Hepatic stellate cell (primary cell): ENCODE measurements at regions not wholly inside any gene's neighbourhood (a gene's known extent, or its start where the extent isn't known, plus 50 kb on each side); places are given as distances from the start of the nearest gene placed in this dataset.

Source experiments
- DNase-seq: peaks from one replicate; pipeline ENCODE4 v3.0.0; 2011; ENCODE audit warnings: low spot score

DNA sequence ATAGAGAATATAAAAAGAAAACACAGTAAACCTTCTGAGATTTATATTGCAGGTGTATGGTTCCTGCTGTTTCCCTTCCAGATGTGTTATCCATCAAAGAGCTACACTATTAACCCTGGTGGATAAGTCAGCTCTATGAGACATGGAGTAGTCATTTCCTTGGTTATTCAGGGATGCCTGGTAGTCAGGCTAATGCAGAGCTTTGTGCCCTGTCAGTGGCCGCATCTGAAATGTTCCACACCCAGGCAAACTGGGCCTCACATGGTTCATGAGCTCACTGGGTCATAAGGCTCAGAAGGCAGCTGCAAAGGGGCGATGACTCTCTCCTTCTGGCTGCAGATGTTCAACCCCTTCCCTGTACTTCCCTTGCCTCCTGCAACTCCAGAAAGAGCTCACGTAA is 473.6 kb downstream of the EPHA7 start:
- DNase-seq, result no peak

DNA sequence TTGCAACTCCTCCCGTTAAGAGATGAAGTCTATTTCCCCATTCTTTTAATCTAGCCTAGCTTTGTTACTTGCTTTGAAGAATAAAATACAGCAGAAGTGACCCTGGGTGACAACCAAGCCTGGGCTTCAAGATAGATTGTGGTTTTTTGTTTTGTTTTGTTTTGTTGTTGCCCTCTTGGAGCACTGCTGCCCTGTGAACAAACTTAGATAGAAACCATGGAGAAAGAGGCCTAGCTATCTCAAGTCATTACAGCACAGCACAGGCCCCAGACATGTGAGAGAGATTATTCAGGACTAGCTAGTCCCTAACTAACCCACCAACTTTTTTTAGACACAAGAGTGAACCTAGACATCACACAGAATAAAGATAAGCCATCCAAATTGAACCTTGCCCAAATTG is 475.2 kb downstream of the EPHA7 start:
- no peak for DNase-seq

DNA sequence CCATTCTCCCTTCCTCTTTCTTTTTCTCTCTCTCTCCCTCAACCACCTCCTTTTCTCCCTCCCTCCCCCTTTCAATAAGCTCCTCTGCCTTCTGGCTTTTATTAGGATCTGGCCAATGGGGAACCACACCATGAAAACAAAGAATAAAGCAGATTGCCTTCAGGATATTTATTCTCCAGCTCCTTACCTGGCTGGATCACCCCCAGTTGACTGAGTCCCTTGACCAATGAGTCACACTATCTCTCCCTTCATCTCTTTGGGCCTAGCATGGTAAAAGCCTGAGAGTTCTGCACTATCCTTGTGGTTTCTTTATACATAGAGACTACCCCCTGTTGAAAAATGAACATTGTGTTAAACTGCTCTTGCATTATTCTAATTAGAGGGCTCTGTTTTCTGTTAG is 476.8 kb downstream of the EPHA7 start:
- DNase-seq, result no peak

DNA sequence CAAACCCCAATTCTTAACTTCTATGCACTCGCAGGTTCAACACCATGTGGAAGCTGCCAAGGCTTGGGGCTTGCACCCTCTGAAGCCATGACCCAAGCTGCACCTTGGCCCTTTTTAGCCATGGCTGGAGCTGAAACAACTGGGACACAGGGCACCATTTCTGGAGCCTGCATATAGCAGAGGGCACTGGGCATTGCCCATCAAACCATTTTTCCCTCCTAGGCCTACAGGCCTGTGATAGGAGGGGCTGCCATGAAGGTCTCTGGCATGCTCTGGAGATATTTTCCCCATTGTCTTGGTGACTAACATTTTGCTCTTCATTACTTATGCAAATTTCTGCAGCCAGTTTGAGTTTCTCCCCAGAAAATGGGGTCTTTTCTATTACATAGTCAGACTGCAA is 484.7 kb downstream of the EPHA7 start:
- no peak for DNase-seq

DNA sequence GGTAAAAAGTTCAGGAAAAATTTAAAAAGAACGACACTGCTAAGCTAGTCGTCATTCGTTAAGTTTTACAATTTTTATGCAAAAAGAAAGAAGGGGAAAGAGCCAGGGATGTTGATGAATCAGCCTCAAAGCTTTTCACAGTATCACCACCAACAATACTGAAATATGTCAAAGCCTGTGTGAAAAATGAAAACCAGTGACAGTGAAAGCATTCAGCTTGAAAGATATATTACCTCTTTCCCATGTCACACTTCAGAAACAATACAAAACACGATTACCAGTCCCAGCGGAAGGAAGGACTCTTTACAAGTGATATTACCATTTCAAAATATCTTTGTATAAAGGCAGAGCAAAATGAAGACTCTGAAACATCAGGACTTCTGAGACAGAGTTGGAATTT is 489.2 kb downstream of the EPHA7 start:
- DNase-seq, result no peak

DNA sequence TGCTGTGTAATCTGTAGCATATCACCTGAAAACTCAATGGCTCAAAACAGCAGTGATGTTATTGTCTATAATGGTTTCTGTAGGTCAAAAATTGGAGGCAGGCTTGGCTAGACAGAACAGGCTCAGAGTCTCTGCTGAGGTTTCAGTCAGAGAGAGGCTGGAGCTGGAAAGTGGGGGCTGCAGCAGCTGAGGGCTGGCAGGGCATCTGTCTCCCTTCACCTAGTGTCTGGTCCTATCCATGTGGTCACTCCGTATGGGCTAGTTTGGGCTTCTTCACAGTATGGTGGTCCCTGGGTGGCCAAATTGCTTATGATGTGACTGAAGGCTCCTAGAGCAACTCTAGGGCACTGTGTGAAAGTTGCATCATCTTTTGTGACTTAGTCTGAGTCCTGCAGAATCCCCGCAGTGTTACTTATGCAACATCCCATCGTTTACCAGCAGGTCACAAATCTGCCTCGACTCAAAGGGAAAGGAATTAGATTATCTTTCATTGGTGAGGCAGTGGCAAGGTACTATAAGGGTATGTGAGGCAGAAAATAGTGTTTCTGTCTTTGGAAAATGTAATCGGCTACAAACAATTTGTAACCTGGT is 497.0 kb downstream of the EPHA7 start:
- no peak for DNase-seq

DNA sequence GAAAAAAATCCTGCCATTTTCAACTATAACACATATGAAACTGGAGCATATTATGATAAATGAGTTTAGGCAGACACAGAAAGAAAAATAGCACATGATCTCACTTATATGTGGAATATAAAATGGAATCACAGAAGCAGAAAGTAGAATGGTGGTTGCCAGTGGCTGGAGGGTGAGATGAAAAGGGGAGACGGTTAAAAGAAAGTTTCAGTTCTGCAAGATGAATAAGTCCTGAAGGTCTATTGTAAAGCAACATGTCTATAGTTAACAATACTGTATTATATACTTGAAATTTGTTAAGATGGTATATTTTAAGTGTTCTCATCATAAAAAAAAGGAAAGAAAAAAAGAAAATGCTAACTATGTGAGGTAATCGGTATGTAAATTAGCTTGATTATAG is 503.9 kb downstream of the EPHA7 start:
- no peak for DNase-seq

DNA sequence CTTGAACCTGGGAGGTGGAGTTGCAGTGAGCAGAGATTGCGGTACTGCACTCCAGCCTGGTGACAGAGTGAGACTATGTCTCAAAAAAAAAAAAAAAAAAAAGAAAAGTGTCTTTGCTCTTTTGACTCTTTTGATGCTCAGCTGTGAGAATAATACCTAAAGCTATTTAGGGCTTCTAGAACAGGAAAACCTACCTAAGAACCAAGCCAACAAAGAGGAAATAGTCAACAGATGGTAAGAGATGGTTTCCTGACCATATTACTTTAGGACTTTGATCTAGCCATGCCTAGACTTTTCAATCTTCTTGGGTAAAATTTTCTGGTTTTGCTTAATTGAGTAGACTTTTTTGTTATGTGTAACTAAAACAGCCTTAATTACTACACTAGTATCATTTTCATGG is 508.1 kb downstream of the EPHA7 start:
- DNase-seq, result no peak

DNA sequence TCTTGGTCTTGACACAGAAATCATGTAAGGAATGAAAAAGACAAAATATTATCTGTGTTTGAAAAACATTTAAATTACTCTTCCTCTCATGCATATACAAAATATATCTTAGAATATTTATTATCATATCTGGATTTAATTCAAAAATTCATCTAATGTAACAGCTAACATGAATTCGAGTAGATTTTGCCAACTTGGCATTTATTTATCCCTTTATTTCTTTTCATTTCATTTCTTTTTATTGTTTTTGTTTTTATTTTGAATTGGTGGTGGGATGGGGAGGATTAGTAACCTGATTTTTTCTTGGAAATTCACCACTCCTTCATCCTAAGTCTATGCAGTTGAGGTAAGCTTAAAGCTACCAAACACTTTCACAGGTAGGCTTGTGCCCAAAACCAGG is 508.7 kb downstream of the EPHA7 start:
- no peak for DNase-seq

DNA sequence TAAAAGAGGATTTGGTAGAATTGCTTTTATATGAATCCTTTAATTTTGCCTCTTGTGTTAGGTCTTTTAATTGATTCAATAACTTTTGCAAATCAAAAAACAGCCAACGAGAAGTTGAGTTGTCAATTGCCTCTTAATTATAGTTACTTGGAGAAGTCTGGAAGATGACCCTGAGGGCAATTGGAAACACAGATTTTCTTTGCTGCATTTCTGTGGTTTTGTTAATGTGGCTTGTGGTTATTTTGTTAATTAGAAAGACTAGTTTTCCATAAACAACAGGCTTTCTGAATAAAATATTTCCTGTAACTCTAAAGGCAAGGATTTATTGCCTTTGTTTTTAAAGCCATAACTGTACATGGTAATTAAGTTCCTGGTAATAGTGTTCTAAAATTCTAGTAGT is 513.0 kb downstream of the EPHA7 start:
- DNase-seq, result no peak

DNA sequence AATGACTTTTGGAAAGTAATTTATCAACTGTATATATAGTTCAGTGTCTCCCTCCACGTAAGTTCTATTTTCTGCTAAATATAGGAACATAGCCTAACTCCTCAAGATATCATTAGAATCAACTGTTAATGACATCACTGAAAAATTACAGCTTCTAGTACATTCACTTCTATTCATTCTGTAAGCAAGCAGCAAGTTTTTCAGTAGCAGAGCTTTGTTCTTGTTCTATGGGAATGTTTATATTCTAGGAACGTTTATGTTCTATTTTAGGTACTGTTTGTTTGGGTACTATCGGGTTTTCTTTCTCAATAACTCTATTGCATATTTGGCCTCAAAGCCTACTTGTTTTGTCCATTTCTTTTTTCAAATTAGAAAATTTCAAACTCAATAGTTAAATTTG is 525.6 kb downstream of the EPHA7 start:
- DNase-seq, result no peak

DNA sequence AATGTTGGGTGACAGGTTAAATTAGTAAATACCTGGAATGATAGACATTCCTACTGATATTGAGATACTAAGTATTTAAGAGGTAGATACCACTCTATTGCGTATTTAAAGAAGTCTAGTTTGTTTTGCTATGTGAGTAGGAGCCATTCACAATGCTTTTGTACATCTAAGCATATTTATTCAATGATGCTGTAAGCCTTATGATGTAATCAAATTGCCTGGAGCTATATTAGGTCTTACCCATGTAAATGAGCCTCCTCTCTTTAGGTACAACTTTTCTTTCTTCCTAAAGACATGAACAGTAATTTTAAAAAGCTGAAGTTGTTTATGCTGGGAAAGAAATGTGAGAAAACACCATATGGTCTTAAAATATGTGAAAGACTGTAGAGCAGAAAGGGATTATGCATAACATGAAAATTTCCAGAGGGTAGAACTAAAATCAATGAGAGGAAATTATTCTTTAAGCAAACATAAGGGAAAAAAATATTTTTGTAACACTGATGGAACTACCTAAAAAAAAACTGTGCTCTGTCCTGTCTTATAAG is 526.7 kb downstream of the EPHA7 start:
- no peak for DNase-seq

DNA sequence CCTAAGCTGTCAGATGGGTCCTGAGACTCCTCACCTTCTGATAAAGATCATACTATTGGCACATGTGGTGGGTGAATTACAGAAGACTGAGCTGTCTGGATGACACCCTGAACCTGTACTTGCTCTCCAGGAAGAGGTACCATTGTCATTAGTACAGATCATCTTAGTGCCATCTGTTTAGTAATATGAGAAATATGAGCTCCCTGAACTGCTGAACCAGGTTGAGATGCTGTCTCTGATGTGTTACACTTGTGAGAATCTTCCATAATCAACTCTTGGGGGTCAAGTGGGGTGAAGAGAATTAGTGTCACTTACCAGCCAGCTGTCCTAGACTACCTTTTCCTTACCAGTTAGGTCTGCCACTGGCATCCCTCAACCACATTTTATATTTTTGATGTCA is 531.0 kb downstream of the EPHA7 start:
- DNase-seq, result no peak

DNA sequence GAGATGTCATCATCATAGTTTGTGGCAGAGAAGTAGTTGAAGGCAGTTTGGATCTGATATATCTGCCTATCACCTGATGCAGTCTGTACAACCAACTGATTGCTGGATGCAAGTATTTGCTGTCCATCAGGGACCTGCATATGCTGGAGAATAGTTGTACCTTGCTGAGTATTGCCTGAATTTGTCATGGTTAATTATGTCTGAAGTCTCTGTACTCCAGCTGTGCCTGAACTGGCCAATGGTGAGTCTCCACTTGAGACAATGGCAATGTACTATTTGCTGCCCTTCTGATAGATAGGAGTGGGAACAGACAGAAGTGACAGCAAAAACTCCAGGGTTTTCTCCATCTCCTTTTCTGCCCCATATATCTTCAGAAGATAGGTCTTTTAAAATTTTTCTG is 531.5 kb downstream of the EPHA7 start:
- DNase-seq, result no peak

DNA sequence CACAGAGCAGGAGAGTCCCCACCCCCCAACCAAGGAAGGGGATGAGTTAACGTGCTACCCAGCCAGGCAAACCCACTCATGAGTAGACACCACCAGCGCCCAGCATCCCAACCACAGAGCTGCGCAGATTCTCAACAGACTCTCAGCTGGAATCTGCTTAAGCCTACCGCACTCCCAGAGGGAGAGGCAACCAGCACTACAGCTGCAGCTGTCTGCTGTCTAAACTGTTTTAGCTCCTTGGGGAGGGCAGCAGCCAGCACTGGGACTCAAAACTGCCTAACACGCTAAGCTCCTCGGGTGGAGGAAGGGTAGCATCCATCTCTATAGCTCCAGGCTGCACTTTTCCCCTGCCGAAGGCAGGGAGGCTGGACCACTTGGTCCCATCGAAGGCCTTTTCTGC is 539.8 kb downstream of the EPHA7 start:
- no peak for DNase-seq

DNA sequence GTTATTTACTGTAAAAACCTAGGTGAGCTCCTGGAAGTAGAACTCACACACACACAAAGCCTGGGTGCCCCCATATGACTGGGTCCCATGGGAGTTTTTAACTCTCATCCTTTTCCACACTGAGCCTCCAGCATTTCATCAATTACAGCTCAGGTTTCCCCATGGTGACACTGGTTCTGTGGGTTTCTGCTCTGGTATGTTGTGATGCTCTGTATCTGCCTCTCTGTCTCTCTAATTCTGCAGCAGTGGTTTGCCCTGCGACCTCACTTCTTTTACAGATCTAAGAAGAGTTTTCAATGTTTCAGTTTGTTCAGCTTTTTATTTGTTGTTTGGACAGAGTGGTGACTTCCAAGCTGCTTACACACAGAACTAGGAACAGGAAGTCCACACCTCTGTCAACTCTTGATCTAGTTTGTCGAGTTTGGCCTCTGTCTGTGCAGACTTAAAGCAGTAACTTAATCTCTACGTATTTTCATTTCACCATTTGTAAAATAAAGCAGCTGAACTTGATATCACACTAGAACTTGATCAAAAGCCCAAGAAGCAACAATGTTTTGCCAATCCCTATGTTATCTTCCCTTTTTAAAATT is 554.3 kb downstream of the EPHA7 start:
- DNase-seq, result no peak

DNA sequence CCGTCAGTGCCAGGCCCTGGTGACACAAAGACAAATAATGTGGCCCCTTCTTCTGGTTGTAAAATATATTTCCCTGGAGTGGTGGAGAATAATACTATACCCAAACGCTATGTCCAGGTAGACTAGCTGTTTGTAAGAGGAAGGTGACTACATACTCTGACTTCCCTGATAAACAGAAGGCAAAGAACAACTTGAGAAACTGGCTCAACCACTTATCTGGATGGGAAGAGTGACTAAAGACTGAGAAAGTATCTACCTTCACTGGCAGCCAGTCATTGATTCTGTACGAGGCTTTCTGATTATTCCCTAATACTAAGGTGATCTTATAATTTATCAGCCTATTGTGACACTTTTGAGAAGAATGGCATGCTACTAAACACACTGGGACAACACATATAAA is 569.7 kb downstream of the EPHA7 start:
- DNase-seq, result no peak

DNA sequence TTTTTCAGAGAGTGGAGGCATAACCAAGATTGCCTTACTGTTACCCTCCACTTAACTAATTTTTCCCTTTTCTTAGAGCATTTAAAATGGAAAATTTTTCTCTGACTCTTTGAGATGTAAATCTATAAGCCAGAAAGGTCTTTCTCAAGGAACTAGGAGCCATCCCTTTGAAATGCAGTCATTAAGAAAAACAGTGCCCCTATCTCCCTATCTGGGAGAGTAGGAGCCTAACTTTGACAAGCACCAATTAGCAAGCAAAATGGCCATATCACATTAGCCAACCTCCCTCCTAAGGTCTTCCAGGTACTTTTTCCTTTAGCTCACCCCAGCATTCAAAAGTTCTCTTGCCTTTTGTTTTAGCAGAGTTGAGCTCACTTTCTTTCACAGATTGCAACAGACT is 570.5 kb downstream of the EPHA7 start:
- DNase-seq, result no peak

DNA sequence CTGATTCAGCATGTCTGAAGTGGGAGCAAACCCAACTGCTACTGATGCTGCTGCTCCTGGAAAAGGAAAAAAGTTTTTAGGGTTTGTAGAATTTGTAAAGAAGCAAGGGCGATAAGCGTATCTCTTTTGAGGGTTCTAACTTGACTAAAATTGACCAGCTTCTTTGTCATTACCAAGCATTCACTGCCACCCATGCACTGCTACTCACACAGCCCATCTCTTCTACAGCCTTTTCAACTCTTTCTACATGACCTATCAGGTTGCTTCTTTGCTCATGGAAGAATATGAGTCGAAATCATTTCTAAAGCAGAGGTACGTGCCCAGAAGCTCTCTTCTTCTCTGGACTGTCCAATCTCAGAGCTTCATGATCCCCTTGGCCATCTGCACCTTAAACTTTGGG is 570.9 kb downstream of the EPHA7 start:
- no peak for DNase-seq

DNA sequence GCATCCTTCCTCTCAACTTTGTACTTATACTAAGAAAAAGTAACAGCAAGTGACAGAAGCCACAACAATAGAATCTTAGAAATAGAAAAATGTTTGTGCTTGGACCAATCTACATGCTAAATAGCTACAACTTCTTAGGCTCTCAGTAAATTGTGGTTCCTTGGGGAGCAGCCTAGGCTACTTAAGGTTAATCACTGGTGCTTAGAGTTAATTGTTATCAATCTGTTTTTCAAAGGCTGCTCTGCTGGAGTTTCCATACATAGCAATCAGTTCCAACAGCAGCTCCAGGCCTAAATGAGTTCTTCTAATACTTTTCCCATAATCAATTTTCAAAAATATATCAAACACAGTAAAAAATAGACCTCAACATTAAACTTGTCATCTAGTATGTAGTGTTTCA is 571.4 kb downstream of the EPHA7 start:
- no peak for DNase-seq

DNA sequence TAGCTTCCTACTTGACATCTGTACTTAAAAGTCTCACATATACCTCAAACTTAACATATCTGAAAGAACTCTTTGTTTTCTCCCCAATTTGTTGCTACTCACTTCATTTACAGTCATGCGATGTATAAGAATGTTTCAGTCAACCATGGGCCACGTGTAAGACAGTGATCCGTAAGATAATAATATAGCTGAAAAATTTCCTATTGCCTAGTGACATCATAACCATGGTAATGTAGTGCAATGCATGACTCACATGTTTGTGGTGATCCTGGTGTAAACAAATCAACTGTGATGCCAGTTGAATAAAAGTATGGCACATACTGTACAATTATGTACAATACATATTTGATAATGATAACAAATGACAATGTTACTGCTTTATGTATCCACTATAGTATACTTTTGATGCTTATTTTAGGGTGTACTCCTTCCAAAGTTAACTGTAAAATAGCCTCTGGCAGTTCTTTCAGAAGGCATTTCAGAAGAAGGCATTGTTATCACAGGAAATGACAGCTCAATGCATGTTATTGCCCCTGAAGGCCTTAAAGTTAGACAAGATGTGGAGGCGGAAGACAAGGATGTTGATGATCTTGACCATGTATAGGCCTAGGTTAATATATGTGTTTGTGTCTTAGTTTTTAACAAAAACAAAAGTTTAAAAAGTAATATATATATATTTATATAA is 579.0 kb downstream of the EPHA7 start:
- no peak for DNase-seq

DNA sequence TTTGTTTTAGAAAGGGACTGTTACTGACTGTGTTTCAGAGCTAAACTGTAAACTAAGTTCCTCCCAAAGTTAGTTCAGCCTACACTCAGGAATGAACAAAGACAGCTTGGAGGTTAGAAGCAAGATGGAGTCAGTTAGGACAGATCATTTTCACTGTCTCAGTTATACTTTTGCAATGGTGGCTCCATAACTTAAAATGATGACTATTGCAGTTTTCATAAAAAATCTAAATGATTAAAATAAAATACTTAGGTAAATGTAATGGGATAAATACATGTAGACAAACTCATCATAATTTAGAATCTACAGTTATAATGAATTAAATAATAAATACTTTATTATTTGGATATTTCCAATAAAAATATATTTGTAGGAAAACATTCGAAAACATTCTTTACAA is 590.6 kb downstream of the EPHA7 start:
- DNase-seq, result no peak

DNA sequence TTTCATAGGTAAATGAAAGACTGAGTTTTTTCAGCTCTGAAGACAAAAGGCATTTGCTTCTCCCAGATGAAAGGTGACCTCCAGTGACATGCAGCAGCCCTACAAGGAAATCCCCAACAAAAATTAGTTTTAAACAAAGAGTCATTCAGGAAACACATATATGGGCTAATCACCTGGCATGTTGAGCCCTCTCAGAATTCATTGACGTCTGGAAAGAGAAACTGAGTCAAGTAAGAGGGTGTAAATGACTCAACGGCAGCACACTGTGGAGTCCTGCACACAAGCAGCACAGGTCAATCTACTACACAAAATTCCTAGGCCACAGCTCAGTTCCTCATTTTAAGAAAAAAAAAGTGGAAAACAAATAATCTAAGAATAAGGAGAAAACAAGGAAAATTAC is 592.3 kb downstream of the EPHA7 start:
- DNase-seq, result no peak

DNA sequence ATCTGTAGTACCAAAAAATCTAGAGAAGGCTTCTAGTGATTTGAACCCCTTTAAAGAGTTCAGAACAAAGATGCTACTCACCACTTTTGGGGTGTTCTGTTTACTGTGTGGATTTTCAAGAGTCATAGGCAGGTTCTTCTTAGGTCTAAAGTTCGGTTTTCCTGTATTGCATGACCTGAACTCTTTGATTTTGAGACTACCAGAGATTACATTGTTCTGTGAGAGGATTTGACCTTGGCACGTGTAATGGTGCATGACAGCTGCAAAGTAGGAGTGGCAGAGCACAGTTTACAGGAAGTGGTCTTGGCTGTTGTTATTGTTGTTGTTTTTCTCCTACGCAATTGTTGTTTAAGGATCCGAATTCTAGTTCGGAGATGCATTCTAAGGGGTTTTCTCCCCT is 592.7 kb downstream of the EPHA7 start:
- DNase-seq, result no peak
